SK-N-SH treated with all-trans-retinoic acid at 6 μM for 48 hours (cell line): ENCODE measurements at regions not wholly inside any gene's neighbourhood (a gene's known extent, or its start where the extent isn't known, plus 50 kb on each side); places are given as distances from the start of the nearest gene placed in this dataset.

ENCODE experiments used
- ISL1 ChIP-seq: fragments of 250-450 bp; sonication (Bioruptor Pico); IDR thresholded peaks from 2 replicates; pipeline ENCODE4 v2.1.2; 2022; ENCODE audit warnings: mild to moderate bottlenecking, moderate library complexity
- PPARA ChIP-seq: fragments of 250-450 bp; sonication (Bioruptor Pico); IDR thresholded peaks from 2 replicates; pipeline ENCODE4 v1.5.0; 2020; ENCODE audit warnings: mild to moderate bottlenecking, borderline replicate concordance
- TSHZ2 ChIP-seq: fragments of 250-450 bp; sonication (Bioruptor Pico); IDR thresholded peaks from 2 replicates; pipeline ENCODE4 v1.5.0; 2020; ENCODE audit warnings: mild to moderate bottlenecking, moderate library complexity

- TF ChIP-seq TSHZ2, result no peak
- TF ChIP-seq ISL1 (CRISPR knock-in tag), result no peak
- no peak for TF ChIP-seq PPARA
These were observed 345.4 kb downstream of the TDRD15 start for GRCh38 chr2:21469158-21469557.
